HK-2 (cell line): ENCODE measurements at regions not wholly inside any gene's neighbourhood (a gene's known extent, or its start where the extent isn't known, plus 50 kb on each side); places are given as distances from the start of the nearest gene placed in this dataset.
"Not testable (repeated sequence)": the region's sequence is repeated elsewhere in the genome, so short reads cannot be mapped to it uniquely, and the experiment has no call there.

ENCODE experiments used
- DNase-seq: peaks from one replicate; pipeline ENCODE4 v3.0.0-alpha.2; 2018; ENCODE audit not compliant: unreplicated experiment

DNA sequence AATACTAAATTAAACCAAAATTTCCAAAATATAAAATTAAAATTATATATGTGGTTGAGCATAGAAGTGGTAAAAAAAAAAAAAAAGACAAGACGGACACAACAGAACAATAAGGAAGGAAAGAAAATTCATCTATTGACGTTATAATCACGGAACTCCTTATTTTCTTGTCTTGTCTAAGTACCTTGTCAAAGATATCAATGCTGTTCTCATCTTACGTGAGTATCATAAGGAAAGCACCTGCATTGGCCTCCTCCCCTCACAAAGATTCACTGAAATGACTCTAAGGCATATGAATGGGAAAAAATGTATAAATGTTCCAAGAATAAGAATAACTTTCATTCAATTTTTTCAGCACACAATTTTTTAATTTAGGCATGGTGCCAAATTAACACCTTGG, 135.4 kb downstream of the PPP1R3A start:
- DNase-seq, result no peak

DNA sequence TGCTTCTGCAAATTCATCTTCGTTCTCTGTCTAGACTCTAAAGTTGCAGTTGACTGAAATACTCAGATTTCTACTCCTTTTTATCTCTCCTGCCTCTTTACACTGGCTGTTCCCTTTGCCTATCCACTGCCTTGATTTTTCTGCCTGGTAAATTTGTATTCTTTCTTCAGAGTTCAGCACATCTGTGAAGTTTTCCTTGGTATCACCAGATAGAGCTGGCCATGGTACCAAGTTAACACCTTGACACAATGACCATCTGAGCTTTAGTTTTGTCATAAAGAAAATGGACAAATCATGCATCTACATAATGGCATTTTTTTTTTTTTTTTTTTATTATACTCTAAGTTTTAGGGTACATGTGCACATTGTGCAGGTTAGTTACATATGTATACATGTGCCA, 143.0 kb downstream of the PPP1R3A start:
- no peak for DNase-seq

DNA sequence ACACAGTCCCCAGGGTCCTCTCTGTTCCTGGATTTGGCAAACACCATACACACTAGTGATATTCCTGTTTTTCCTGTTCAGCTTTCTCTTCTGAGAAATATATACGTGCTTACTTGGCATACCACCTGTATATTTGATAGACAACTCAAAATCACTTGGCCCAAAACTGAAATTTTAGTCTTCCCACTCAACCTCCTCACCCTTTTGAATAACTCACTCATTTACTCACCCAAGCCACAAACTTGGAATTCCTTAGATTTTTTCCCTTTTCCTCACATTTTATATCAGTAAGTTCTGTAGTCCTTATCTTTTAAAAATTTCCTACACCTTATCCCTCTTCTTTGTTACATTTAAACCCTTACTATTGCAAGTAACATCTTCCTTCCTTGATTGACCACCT, 143.4 kb downstream of the PPP1R3A start:
- DNase-seq, result no peak

DNA sequence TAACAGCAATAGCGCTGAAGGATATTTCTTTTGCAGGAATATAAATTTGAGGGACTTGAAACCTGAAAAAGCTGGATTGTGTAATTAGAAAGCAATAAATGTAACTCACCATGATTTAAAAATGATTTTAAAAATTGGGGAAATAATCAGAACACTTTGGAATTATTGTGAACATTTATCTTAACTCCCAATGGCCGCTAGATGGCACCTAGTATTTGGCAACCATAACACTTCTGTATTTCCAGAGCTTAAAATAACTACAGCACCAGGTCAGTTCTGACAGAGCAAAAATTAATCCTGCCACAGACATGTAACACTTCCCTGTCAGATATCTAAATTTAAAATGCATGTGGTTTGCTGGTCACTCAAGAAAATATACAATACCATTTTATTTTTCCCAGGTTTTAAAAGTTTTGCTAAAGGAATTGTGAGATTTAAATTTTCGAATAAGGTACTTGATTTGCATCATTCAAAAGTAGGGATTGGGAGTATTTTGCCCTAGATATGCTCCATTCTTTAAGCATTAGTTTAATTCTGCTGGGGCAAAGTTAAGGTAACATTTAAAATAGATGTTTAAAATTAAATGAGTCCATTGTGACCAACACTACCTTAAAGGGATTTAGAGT, 144.5 kb downstream of the PPP1R3A start:
- no peak for DNase-seq

DNA sequence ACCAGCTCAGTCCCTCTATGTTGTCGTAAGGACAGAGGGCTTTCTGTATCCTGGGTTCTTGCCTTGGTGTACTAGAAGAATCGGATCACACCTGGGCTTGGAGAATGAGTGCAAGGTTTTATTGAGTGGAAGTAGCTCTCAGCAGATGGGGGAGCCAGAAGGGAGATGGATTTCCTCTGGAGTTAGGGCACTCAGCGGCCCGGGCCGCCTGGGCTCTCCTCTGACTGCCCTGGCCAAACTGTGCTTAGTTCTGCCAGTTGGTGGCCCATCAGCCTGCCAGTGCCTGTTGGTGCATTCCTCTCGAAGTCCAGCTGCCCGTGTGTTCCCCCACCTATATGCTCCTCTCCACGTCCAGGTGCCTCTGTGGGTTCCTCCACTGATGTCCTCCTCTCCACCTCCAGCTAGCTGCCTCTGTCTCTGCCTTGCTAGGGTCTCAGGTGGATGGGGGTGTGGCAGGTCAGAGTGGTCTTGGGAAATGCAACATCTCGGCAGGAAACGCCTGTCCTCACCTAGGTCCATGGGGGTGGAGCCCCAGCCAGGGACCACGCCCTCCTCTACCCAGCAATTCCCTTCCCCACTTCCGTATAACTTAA, 148.6 kb downstream of the PPP1R3A start:
- no peak for DNase-seq

DNA sequence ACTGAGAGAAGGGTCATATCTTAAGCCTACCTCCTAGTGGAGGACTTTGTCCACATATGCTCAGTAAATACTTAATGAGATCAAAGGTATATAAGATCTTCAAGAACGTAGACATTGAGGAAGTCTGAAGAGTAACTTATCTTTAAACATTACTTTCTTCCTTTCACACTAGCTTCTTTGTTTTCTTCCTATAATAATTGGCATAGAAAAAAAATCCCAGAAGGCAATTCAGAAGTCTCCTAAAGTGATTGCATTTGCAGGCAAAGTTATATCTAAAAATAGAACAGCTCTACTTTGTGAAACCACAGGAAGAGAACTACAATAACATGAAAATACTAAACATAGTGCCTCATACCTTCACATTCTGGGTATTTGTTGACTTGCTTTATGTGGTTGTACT, 150.4 kb downstream of the PPP1R3A start:
- no peak for DNase-seq

DNA sequence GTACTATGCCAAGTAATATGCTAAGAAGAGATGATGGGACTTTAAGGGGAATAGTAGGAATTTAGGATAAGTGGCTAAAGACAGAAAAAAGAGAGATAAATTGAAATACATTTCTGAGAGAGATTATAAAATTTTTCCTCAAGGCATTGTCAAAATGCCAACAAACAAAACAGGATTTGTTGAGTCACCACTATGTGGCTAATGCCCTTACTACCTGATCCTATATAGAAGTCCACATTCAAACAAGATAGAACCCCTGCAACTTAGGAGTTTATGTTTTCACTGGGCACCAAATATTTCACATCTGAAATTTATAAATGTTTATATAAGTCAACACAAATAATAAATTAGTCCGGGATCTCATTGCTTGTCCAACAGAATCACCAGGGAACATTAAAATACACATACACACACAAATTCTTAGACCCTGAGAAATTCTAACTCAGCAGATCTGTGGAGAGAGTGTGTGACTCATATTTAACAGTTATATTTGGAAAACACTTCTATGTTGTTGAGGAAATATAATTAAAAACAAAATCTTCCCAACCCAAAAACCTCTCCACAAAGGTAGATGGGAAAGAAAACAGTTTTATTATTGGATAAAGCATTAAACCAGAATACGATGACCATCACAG, 154.3 kb downstream of the PPP1R3A start:
- DNase-seq, result no peak

DNA sequence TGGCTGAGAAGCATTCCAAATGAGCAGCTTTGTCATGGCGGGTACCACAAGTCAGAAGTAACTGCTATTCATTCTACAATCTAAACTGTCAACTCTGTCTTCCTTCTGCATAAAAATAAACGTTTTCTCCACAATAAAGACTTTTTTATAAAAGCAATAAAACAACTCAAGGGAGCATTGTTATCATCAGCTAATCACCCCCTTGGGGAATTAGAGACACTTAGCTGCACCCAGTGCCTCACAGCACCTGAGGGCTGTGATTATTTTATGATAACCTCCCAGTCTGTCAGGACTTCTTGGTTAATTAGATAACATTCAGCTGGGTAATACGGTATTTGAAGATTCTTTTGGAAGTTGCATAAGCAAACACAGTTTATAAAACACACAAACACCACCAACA, 155.6 kb downstream of the PPP1R3A start:
- DNase-seq, result no peak

DNA sequence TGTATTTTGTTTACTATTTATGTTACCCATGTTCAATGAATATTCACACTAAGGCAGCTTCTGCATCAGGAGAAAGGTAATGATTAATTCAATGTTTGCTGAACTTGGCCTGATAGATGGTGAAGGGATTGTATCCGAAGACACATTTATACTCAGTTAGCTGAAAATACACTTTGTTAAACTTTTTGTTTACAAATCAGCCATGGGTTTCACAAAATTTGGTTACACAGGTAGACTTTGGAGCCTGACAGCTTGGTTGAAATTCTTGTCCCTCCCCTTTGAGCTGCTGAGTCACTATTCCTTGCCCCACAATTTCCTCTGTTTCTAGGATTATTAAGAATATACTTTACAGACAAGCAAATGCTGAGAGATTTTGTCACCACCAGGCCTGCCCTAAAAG, 162.6 kb downstream of the PPP1R3A start:
- DNase-seq, result no peak

DNA sequence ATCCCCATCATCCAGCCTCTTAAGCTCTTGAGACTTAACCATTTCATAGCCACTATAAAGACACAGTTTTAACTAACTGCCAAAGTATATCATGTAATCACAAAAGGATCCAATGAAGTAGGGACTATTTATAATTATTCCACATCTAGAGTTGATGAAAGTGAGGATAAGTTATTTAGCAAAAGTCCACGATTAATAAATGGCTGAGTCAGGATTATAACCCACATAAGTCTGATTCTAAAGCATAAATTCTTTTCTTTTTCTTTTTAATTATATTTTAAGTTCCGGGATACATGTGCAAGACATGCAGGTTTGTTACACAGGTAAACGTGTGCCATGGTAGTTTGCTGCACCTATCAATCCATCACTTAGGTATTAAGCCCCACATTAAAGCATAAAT, 166.1 kb downstream of the PPP1R3A start:
- DNase-seq, result no peak

DNA sequence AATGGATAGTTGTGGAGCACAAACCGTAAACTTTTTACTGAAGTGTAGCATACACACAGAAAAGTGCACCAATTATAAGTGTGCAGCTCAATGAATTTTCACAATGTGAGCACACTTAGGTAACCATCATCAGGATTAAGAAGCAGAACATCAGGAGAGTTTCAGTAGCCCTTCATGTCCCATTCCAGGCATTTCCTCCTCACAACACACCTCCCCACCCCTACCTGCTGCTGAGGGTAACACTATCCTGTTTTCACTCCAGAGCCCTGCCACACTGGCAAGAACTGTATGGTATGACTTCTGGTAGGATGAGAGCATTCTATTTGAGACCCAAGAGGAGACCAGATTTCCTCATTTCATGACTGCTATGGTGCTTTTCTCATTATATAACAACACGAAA, 166.5 kb downstream of the PPP1R3A start:
- no peak for DNase-seq

DNA sequence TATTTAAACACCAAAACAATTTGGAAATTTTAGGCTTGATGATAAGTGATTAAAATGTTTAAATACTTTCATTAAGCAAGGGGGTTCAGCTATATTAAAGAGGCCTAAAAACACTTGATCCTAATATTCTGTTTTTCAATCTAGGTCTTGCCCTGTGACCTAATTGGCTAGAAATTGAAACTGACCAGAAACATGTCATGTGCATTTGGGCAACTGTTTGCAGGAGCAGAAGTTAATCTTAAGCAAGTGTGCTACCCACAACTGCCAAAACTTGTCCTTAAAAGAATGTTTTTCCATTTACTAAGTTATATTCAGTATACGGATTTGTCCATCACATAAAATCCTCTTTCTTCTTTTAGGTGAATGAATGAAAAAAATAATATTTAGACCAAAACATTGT, 167.3 kb downstream of the PPP1R3A start:
- no peak for DNase-seq

DNA sequence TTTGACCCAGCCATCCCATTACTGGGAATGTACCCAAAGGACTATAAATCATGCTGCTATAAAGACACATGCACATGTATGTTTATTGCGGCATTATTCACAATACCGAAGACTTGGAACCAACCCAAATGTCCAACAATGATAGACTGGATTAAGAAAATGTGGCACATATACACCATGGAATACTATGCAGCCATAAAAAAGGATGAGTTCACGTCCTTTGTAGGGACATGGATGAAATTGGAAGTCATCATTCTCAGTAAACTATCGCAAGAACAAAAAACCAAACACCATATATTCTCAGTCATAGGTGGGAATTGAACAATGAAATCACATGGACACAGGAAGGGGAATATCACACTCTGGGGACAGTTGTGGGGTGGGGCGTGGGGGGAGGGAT, 170.4 kb downstream of the PPP1R3A start:
- DNase-seq, result not testable (repeated sequence)

DNA sequence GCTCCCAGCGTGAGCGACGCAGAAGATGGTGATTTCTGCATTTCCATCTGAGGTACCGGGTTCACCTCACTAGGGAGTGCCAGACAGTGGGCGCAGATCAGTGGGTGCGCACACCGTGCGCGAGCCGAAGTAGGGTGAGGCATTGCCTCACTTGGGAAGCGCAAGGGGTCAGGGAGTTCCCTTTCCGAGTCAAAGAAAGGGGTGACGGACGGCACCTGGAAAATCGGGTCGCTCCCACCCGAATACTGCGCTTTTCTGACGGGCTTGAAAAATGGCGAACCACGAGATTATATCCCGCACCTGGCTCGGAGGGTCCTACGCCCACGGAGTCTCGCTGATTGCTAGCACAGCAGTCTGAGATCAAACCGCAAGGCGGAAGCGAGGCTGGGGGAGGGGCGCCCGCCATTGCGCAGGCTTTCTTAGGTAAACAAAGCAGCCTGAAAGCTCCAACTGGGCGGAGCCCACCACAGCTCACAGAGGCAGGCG, 175.8 kb downstream of the PPP1R3A start:
- not testable (repeated sequence) for DNase-seq

DNA sequence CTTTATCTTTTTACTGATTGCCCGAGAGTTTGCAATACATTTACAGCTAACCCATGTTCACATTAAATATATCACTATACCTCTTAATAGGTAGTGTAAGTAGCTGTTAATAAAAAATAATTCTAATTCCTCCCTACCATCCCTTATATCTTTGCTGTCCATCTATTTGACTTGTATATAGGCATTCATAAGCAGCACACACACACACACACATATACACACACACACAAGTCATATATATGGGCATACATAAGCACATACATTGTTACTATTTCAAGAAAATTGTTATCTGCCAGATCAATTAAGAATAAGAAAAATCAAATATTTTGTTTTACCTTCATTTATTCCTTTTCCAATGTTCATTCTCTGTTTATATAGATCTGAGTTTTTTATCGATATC, 176.4 kb downstream of the PPP1R3A start:
- no peak for DNase-seq

DNA sequence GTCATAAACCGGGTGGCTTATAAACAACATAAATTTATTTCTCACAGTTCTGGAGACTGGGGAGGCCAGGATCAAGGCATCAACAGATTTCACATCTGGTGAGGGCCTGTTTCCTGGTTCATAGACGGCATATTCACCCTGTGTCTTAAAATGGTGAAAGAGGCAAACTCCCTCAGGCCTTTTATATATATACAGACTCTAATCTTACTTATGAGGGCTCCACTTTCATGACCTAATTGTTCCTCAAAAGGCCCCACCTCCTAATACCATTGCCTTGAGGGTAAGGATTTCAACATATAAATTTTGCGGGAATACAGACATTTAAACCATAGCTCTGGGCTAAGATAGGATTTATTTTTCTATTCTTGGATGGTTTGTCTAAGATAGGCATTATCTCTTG, 187.2 kb downstream of the PPP1R3A start:
- no peak for DNase-seq

DNA sequence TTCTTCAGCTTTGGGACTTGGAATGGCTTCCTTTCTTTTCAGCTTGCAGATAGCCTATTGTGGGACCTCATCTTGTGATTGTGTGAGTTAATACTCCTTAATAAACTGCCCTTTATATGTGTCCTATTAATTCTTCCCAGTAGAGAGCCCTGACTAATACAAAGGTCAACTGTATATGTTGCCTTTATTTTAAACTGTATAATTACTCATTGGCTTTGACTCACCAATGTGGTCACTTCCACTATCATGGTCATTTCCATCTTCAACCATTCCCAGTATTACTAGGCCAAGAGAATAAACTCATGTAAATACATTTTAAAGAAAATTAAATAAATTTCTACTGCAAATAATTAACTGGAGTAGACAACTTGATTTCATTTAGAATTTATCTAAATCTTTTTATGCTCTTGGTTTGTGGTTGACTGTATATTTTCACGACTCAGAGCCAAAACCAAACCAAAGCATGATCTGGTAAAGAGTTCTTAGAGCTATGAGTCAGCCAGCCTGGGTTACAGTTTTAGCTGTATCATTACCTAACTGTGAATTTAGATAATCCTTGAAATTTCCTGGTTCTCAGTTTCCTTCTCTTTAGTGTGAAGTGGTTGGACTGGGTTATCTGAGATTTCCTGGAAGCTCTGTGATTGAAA, 188.4 kb downstream of the PPP1R3A start:
- no peak for DNase-seq

DNA sequence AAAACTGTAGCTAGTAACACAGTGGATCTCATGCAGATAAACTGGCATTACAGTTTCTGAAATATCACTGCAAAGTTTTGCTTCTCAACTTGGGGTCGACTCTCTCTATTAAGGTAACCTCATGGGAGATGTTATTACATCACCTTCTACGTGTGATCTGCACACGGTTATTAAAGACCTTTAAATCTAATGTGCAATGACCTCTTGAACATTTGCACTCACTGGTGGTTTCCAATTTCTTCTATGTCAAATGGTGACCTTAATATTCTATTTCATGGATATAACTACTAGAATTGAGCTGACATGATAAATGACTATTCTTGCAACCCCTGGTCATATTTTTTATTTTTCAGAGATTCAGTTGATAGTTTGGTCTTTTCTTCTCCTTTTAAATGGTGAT, 191.3 kb downstream of the PPP1R3A start:
- no peak for DNase-seq

DNA sequence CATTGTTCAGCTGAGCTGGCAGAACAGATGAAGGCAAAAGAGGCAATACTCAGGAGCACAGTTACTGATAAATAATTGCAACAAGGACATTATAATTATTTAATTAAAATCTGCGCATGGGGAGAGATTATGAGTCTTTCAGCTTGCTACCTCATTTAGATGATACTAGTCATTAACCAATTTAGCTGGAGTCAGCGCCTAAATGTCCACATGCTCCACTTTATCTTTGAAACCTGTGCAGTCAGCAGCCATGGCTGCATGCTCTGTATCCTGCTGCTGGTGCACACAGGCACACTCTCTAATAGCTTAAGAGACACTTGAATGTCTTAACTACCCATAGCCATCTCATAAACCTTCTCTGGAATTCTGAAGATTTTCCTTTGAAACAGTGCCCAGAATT, 196.8 kb downstream of the PPP1R3A start:
- DNase-seq, result no peak

DNA sequence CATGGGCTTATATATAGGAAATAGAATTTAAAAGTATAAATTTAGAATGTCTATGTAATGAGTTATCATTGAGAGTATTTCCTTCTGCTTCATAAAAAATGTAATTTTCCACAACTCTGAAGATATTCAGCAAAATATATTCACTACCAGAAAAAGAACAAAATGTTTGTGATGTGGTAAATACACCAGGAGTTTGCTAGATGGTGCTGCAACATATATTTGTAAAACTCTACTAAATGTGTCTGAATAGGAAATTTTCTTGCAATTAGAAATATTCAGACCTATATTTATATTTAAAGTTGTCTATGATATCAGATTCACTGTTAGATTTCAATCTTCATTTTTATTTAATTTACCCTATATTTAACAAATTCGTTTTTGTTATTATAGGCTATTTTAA, 201.1 kb downstream of the PPP1R3A start:
- DNase-seq, result no peak

DNA sequence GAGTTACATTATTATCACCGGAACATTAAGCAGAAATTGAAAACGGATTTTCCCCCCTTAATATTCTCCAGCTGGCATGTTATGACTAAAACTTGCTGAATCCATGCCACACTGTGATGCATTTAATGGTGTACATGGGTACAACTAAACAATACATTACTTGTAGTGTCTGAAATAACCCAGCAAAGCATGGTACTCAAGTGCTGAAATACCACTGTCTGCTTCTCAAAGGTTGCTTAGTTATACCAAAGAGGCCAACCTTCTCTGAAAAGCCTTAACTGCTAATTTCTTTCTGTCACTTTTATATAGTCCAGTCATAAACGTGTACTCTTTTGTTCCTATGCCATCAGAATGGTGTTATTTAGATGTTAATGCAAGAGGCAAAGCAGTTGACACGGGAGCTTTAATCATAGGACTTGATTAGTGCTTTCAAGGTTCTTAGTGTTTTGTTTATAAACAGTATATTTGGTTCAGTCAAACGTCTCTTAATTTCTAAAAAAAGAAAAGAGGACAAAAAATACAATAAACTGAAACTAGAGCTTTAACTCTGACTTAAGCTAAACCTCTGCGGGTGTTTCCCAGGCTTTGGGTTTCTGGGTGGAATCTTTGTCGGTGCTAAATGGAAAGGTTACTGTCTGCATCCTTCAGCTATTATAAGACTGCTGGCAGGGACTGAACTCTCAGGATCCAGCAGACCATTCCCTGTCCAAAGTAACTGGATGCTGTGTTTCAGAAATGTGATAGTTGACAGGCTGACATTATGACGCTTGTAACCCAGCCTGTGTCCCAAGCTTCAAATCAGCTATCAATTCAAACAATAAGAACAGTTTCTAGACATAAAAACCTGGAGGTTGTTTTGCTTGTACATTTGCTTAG, 202.6 kb downstream of the PPP1R3A start:
- no peak for DNase-seq

DNA sequence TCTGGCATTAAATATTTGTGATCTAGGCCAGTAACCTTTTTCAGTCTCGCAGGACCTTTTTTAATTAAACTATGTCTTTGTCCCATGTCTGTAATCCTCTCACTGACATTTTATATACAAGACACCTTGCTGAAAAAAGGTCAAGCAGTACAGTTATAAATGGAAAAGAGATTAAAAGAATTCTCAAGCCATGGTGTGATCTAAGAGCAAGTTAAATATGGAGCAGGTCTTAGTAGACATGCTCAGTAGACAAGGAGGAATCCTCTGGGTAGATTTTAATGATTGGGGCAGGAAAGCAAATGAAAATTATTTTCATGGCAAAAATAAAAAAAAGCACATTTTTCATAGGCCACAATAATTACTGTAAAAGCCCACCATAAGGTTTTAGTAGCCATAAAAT, 203.5 kb downstream of the PPP1R3A start:
- no peak for DNase-seq
